ENCODE measurements at regions not wholly inside any gene's neighbourhood (a gene's known extent, or its start where the extent isn't known, plus 50 kb on each side); places are given as distances from the start of the nearest gene placed in this dataset.

GRCh38 chr6:51209651-51210050, 391.0 kb downstream of the TFAP2B start:
- TF ChIP-seq EZH2phosphoT487 (conservative IDR thresholded peaks at IDR 0.05; ENCODE audit: low read length) = no peak
- TF ChIP-seq, protein P1, sequence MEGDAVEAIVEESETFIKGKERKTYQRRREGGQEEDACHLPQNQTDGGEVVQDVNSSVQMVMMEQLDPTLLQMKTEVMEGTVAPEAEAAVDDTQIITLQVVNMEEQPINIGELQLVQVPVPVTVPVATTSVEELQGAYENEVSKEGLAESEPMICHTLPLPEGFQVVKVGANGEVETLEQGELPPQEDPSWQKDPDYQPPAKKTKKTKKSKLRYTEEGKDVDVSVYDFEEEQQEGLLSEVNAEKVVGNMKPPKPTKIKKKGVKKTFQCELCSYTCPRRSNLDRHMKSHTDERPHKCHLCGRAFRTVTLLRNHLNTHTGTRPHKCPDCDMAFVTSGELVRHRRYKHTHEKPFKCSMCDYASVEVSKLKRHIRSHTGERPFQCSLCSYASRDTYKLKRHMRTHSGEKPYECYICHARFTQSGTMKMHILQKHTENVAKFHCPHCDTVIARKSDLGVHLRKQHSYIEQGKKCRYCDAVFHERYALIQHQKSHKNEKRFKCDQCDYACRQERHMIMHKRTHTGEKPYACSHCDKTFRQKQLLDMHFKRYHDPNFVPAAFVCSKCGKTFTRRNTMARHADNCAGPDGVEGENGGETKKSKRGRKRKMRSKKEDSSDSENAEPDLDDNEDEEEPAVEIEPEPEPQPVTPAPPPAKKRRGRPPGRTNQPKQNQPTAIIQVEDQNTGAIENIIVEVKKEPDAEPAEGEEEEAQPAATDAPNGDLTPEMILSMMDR (IDR thresholded peaks at IDR 0.05; ENCODE audit: insufficient read depth, low read length, poor library complexity, severe bottlenecking) = no peak
